IPS-20b (cell line): ENCODE measurements at regions not wholly inside any gene's neighbourhood (a gene's known extent, or its start where the extent isn't known, plus 50 kb on each side); places are given as distances from the start of the nearest gene placed in this dataset.

Source experiments
- H3K27ac ChIP-seq: one replicate; pipeline ENCODE4 v1.5.1; 2013; ENCODE audit warnings: low read length
- H3K27me3 ChIP-seq: 2 replicates; pipeline ENCODE4 v1.6.1; 2013; ENCODE audit warnings: mild to moderate bottlenecking, low read length, inconsistent platforms; ENCODE audit not compliant: insufficient read depth
- H3K36me3 ChIP-seq: 2 replicates; pipeline ENCODE4 v1.6.1; 2013; ENCODE audit warnings: low read depth, mild to moderate bottlenecking, inconsistent platforms, low read length, moderate library complexity; ENCODE audit not compliant: insufficient read depth
- H3K4me1 ChIP-seq: 2 replicates; pipeline ENCODE4 v1.6.1; 2013; ENCODE audit warnings: mild to moderate bottlenecking, control low read depth, inconsistent platforms, low read length, moderate library complexity; ENCODE audit not compliant: insufficient read depth
- H3K4me3 ChIP-seq: 2 replicates; pipeline ENCODE4 v1.5.1; 2013; ENCODE audit warnings: mild to moderate bottlenecking, low read length, inconsistent platforms
- H3K9ac ChIP-seq: 2 replicates; pipeline ENCODE4 v1.6.1; 2013; ENCODE audit warnings: low read depth, mild to moderate bottlenecking, inconsistent platforms, low read length, moderate library complexity
- H3K9me3 ChIP-seq: 2 replicates; pipeline ENCODE4 v1.6.1; 2013; ENCODE audit warnings: mild to moderate bottlenecking, low read depth, low read length, inconsistent platforms; ENCODE audit not compliant: insufficient read depth

- Histone ChIP-seq H3K9me3 (no peaks in the 10 kb centered on the region), H3K27me3 (no peaks in the 10 kb centered on the region), H3K9ac (no peak overlapping the region), H3K27ac (no peak overlapping the region), H3K4me3 (no peak overlapping the region), H3K4me1 (peaks cover 32% of the 10 kb centered on the region), H3K36me3 (no peaks in the 10 kb centered on the region)
Measured at GRCh38 chr6:14644381-14644780, 526.8 kb downstream of the CD83 start.

- Histone ChIP-seq H3K36me3 (no peaks in the 10 kb centered on the region), H3K4me1 (peaks cover 24% of the 10 kb centered on the region; the same call in 1 of the 2 replicates), H3K27ac (no peak overlapping the region), H3K9ac (no peak overlapping the region), H3K9me3 (no peaks in the 10 kb centered on the region), H3K4me3 (no peak overlapping the region), H3K27me3 (no peaks in the 10 kb centered on the region)
Measured at GRCh38 chr6:14645221-14645620, 527.6 kb downstream of the CD83 start.

DNA sequence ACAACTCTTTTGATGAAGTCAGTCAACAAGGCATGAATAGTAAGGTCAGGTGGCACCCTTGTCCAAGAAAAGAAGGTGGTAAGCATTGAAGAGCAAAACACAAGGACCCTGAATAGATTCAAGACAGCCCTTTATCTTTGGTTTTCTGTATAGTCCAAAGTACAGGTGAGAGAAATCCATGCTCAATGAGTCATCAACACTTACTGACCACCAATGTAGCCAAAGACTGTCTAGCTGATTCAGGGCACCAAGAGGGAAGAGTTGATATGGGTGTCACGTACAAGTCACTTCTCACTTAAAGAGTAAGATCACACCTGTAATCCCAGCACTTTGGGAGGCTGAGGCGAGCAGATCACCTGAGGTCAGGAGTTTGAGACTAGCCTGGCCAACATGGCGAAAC is 528.3 kb downstream of the CD83 start:
- Histone ChIP-seq H3K27me3 (no peaks in the 10 kb centered on the region), H3K4me3 (no peak overlapping the region), H3K9ac (no peak overlapping the region), H3K4me1 (peaks cover 18% of the 10 kb centered on the region; the same call in 1 of the 2 replicates), H3K27ac (no peak overlapping the region), H3K36me3 (no peaks in the 10 kb centered on the region), H3K9me3 (no peaks in the 10 kb centered on the region)

DNA sequence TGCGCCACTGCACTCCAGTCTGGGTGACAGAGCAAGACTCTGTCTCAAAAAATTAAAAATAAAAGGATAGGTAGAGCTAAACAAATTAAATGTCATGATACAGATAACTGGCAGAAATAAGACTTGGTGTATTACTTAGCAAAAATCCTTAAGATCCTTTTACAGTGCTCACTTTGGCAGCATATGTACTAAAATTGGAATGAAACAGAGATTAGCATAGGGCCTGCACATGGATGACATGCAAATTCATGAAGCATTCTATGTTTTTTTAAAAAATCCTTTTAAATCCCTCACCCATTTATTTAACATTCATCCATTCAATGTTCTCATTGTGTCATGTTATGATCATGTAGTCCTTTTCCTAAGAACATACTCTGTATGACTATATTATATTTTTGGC is 528.8 kb downstream of the CD83 start:
- Histone ChIP-seq H3K9me3 (no peaks in the 10 kb centered on the region), H3K4me1 (peaks cover 12% of the 10 kb centered on the region; the same call in 1 of the 2 replicates), H3K4me3 (no peak overlapping the region), H3K9ac (no peak overlapping the region), H3K36me3 (no peaks in the 10 kb centered on the region), H3K27me3 (no peaks in the 10 kb centered on the region), H3K27ac (no peak overlapping the region)

GRCh38 chr6:14647357-14647756 is 529.8 kb downstream of the CD83 start:
- Histone ChIP-seq H3K4me3 (no peak overlapping the region), H3K4me1 (peaks cover 5% of the 10 kb centered on the region; the same call in 1 of the 2 replicates), H3K9ac (no peak overlapping the region), H3K27me3 (no peaks in the 10 kb centered on the region), H3K27ac (no peak overlapping the region), H3K9me3 (no peaks in the 10 kb centered on the region), H3K36me3 (no peaks in the 10 kb centered on the region)

DNA sequence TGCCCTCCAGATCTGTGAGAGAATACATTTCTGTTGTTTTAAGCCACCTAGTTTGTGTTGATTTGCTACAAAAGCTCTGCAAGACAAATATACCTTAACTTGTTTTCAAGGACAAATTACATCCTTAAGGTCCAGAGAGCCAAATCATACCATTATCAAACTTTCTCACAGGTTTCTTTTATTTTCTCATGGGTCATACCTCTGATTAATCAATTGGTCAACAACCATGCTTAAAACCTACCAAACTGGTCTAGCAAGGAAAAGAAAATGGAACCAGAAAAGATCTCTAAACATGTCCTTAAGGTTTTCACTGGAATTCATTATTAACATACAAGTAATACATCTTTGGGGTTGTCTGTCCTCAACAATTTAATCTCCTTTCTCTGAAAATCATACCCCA is 535.0 kb downstream of the CD83 start:
- H3K4me3 ChIP-seq: no peak overlapping the region
- no peaks in the 10 kb centered on the region for H3K4me1 ChIP-seq
- no peaks in the 10 kb centered on the region for H3K9me3 ChIP-seq
- H3K27ac ChIP-seq: no peak overlapping the region
- H3K9ac ChIP-seq: no peak overlapping the region
- no peaks in the 10 kb centered on the region for H3K27me3 ChIP-seq
- H3K36me3 ChIP-seq: no peaks in the 10 kb centered on the region

GRCh38 chr6:14655201-14656061 is 537.9 kb downstream of the CD83 start:
- peaks cover 3% of the 10 kb centered on the region for H3K4me1 ChIP-seq
- H3K27me3 ChIP-seq: no peaks in the 10 kb centered on the region
- H3K4me3 ChIP-seq: no peak overlapping the region
- H3K9me3 ChIP-seq: no peaks in the 10 kb centered on the region
- no peak overlapping the region for H3K9ac ChIP-seq
- no peak overlapping the region for H3K27ac ChIP-seq
- no peaks in the 10 kb centered on the region for H3K36me3 ChIP-seq

DNA sequence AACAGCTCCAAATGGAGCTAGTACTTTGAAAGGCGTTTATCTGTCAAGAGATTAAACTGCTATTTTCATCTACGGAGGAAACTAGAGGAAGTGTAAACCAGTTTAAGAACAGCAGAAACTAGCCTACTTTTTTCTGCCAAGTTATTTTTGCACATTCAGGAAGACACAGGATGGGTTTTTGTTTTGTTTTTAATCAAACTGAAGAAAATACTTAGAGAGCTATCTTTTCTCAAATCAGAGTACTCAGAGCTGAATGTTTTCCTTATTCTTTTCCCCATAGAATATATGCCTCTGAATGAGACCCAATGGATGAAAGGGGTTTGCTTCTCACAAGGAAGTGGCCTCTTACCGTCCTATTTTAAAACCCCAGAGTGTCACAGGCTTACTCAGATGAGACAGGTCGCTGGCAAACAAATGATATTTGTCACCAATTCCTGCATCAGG is 538.5 kb downstream of the CD83 start:
- no peak overlapping the region for H3K4me3 ChIP-seq
- no peak overlapping the region for H3K27ac ChIP-seq
- no peaks in the 10 kb centered on the region for H3K27me3 ChIP-seq
- peaks cover 10% of the 10 kb centered on the region for H3K4me1 ChIP-seq
- no peaks in the 10 kb centered on the region for H3K9me3 ChIP-seq
- H3K9ac ChIP-seq: no peak overlapping the region
- no peaks in the 10 kb centered on the region for H3K36me3 ChIP-seq

GRCh38 chr6:14656649-14657048 is 539.1 kb downstream of the CD83 start:
- no peak overlapping the region for H3K9ac ChIP-seq
- no peaks in the 10 kb centered on the region for H3K27me3 ChIP-seq
- no peaks in the 10 kb centered on the region for H3K36me3 ChIP-seq
- H3K27ac ChIP-seq: no peak overlapping the region
- no peaks in the 10 kb centered on the region for H3K9me3 ChIP-seq
- no peak overlapping the region for H3K4me3 ChIP-seq
- peaks cover 13% of the 10 kb centered on the region for H3K4me1 ChIP-seq

DNA sequence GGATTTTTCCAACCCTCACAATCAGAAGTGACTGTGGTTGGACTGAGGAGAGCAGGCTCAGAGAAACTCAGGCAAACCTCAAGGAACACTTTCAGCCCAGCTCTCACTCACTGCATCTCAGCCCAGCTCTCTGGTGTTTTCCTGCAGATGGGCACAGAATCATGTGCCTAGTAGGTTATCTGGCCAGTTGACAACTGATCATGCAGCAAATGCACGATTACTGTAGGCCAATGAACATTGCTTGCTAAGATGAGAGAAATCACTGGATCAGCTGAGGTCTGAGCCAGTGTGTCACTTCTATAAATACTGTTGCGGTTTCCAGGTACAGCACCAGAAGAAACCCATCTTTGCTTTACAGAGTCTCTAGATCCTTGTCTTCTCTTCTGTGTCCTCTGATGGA is 540.5 kb downstream of the CD83 start:
- H3K4me1 ChIP-seq: peaks cover 13% of the 10 kb centered on the region

DNA sequence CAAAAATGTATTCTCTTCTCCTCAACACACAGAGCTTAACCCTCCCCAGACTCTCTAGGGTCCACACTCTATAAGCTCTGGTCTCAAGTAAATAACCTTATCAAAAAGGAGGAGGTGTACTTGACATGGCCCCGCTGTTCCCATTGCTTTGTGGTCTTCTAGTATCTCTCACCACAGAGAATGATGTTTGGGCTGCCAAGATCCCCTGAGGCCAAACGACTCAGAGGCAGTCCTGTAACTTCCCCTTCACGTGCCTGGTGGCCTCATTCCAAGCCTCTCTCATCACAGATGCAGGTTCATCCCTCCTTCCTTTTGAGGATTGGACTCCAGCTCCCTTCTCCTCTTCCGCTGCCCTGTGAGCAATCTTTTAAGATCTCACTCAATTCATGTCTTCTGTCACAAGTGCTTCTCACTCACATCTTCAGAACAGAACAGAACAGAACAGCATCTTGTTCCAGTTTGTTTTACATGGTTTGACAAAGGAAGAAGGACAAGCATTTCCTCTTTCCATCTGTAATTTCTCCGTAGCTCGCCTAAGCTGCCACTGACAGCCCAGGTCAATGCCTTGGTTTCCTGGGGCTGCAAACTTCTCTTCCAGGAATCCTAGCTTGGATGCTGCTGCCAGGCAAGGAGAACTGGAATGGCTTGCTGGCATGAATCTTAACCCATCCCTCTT is 541.5 kb downstream of the CD83 start:
- no peak overlapping the region for H3K27ac ChIP-seq

More for the DNA sequence above, 540.5 kb downstream of the CD83 start:
- no peak overlapping the region for H3K27ac ChIP-seq
- H3K36me3 ChIP-seq: no peaks in the 10 kb centered on the region
- no peak overlapping the region for H3K4me3 ChIP-seq
- H3K9me3 ChIP-seq: no peaks in the 10 kb centered on the region
- H3K9ac ChIP-seq: no peak overlapping the region
- H3K27me3 ChIP-seq: no peaks in the 10 kb centered on the region

DNA sequence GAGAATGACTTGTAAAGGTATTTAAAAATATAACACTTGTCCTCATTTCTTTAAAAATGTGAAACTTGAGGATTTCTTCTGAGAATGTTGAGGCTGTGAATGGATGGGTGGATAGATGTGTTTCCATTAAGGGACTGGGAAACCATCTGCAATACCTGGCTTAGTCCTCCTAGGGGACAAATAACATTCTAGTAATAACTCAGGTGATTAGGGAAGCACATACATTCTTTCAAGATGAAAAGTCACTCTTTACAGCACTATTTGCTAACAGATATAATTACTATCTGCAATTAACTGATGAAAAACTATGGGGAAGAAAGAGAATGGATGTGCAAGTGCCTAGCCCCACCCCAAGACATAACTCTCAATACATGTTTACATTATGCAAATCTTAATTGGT is 542.3 kb downstream of the CD83 start:
- peaks cover 19% of the 10 kb centered on the region for H3K4me1 ChIP-seq
- H3K27ac ChIP-seq: no peak overlapping the region
- H3K9me3 ChIP-seq: no peaks in the 10 kb centered on the region
- no peaks in the 10 kb centered on the region for H3K36me3 ChIP-seq
- no peak overlapping the region for H3K9ac ChIP-seq
- no peaks in the 10 kb centered on the region for H3K27me3 ChIP-seq
- H3K4me3 ChIP-seq: no peak overlapping the region

More for the DNA sequence above, 541.5 kb downstream of the CD83 start:
- no peaks in the 10 kb centered on the region for H3K27me3 ChIP-seq
- no peak overlapping the region for H3K9ac ChIP-seq
- no peaks in the 10 kb centered on the region for H3K36me3 ChIP-seq
- H3K4me3 ChIP-seq: no peak overlapping the region
- peaks cover 13% of the 10 kb centered on the region for H3K4me1 ChIP-seq
- H3K9me3 ChIP-seq: no peaks in the 10 kb centered on the region
